Neural cell (in vitro differentiated cells): ENCODE measurements at regions not wholly inside any gene's neighbourhood (a gene's known extent, or its start where the extent isn't known, plus 50 kb on each side); places are given as distances from the start of the nearest gene placed in this dataset.

ENCODE experiments used
- CTCF ChIP-seq: fragments of 450-650 bp; IDR thresholded peaks from 2 replicates; pipeline ENCODE4 v1.5.1; 2014; ENCODE audit warnings: antibody characterized with exemption, mild to moderate bottlenecking, moderate library complexity; ENCODE audit not compliant: poor library complexity, severe bottlenecking
- EP300 ChIP-seq: fragments of 450-650 bp; conservative IDR thresholded peaks from 2 replicates; pipeline ENCODE4 v1.6.1; 2014; ENCODE audit warnings: antibody characterized with exemption, mild to moderate bottlenecking, moderate library complexity; ENCODE audit not compliant: poor library complexity, severe bottlenecking
- EZH2 ChIP-seq: fragments of 200-600, 300-800 bp; shearing (Covaris generic), sonication (generic); IDR thresholded peaks from 2 replicates; pipeline ENCODE4 v1.6.1; 2014; ENCODE audit warnings: antibody characterized with exemption, low read length, borderline replicate concordance, mild to moderate bottlenecking; ENCODE audit not compliant: insufficient read depth, poor library complexity, severe bottlenecking
- MXI1 ChIP-seq: fragments of 450-650 bp; conservative IDR thresholded peaks from 2 replicates; pipeline ENCODE4 v1.6.1; 2014; ENCODE audit warnings: antibody characterized with exemption, mild to moderate bottlenecking; ENCODE audit not compliant: poor library complexity, severe bottlenecking
- POLR2AphosphoS5 ChIP-seq: IDR thresholded peaks from 2 replicates; pipeline ENCODE4 v1.6.1; 2012
- RAD21 ChIP-seq: fragments of 450-650 bp; conservative IDR thresholded peaks from 2 replicates; pipeline ENCODE4 v1.6.1; 2014; ENCODE audit warnings: antibody characterized with exemption, mild to moderate bottlenecking, moderate library complexity
- SMC3 ChIP-seq: fragments of 450-650 bp; conservative IDR thresholded peaks from 2 replicates; pipeline ENCODE4 v1.6.1; 2014; ENCODE audit warnings: antibody characterized with exemption, mild to moderate bottlenecking, moderate library complexity; ENCODE audit not compliant: poor library complexity
- TF ChIP-seq, protein P1 (sequence below): IDR thresholded peaks from 2 replicates; pipeline ENCODE4 v1.6.1; 2012; ENCODE audit warnings: borderline replicate concordance

GRCh38 chr5:57346328-57346727, 136.3 kb downstream of the ACTBL2 start:
- TF ChIP-seq RAD21 (no peak), EP300 (no peak), CTCF (no peak), EZH2 (no peak), MXI1 (no peak), POLR2AphosphoS5 (no peak), SMC3 (no peak)
- TF ChIP-seq, protein P1, sequence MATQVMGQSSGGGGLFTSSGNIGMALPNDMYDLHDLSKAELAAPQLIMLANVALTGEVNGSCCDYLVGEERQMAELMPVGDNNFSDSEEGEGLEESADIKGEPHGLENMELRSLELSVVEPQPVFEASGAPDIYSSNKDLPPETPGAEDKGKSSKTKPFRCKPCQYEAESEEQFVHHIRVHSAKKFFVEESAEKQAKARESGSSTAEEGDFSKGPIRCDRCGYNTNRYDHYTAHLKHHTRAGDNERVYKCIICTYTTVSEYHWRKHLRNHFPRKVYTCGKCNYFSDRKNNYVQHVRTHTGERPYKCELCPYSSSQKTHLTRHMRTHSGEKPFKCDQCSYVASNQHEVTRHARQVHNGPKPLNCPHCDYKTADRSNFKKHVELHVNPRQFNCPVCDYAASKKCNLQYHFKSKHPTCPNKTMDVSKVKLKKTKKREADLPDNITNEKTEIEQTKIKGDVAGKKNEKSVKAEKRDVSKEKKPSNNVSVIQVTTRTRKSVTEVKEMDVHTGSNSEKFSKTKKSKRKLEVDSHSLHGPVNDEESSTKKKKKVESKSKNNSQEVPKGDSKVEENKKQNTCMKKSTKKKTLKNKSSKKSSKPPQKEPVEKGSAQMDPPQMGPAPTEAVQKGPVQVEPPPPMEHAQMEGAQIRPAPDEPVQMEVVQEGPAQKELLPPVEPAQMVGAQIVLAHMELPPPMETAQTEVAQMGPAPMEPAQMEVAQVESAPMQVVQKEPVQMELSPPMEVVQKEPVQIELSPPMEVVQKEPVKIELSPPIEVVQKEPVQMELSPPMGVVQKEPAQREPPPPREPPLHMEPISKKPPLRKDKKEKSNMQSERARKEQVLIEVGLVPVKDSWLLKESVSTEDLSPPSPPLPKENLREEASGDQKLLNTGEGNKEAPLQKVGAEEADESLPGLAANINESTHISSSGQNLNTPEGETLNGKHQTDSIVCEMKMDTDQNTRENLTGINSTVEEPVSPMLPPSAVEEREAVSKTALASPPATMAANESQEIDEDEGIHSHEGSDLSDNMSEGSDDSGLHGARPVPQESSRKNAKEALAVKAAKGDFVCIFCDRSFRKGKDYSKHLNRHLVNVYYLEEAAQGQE: no peak
